Neuronal stem cell (in vitro differentiated cells): ENCODE measurements at regions not wholly inside any gene's neighbourhood (a gene's known extent, or its start where the extent isn't known, plus 50 kb on each side); places are given as distances from the start of the nearest gene placed in this dataset.

Experiments used
- DNase-seq: peaks from one replicate; pipeline ENCODE4 v3.0.0-alpha.2; 2013; ENCODE audit warnings: low spot score
- H2AFZ ChIP-seq: one replicate; pipeline ENCODE4 v1.6.1; 2013; ENCODE audit warnings: mild to moderate bottlenecking, low read length, inconsistent platforms
- H2AK5ac ChIP-seq: 2 replicates; pipeline ENCODE4 v1.6.1; 2013; ENCODE audit warnings: low read depth, mild to moderate bottlenecking, inconsistent platforms, low read length, moderate library complexity, mixed read lengths
- H2BK120ac ChIP-seq: 2 replicates; pipeline ENCODE4 v1.6.1; 2013; ENCODE audit warnings: low read depth, mild to moderate bottlenecking, inconsistent platforms, low read length, moderate library complexity, mixed read lengths
- H2BK12ac ChIP-seq: one replicate; pipeline ENCODE4 v1.6.1; 2013; ENCODE audit warnings: low read length, inconsistent platforms
- H2BK15ac ChIP-seq: 2 replicates; pipeline ENCODE4 v1.6.1; 2013; ENCODE audit warnings: mild to moderate bottlenecking, low read length, inconsistent platforms, mixed read lengths
- H2BK5ac ChIP-seq: one replicate; pipeline ENCODE4 v1.6.1; 2013; ENCODE audit warnings: inconsistent platforms, mild to moderate bottlenecking, low read length, moderate library complexity
- H3K14ac ChIP-seq: one replicate; pipeline ENCODE4 v1.6.1; 2013; ENCODE audit warnings: low read length, inconsistent platforms
- H3K18ac ChIP-seq: 2 replicates; pipeline ENCODE4 v1.6.1; 2013; ENCODE audit warnings: low read length, inconsistent platforms
- H3K23ac ChIP-seq: 2 replicates; pipeline ENCODE4 v1.6.1; 2013; ENCODE audit warnings: low read depth, mild to moderate bottlenecking, mixed read lengths, low read length, inconsistent platforms; ENCODE audit not compliant: poor library complexity
- H3K27ac ChIP-seq: replicated peaks from 3 replicates; pipeline ENCODE4 v1.5.1; 2013; ENCODE audit warnings: low read length, inconsistent platforms
- H3K27me3 ChIP-seq, 3 experiments: 2 replicates each; pipeline ENCODE4 v1.6.1; 2013; ENCODE audit warnings: low read length in 3 of 3, mild to moderate bottlenecking in 2 of 3, inconsistent platforms in 1 of 3, low read depth in 1 of 3, mixed read lengths in 1 of 3, moderate library complexity in 1 of 3; ENCODE audit not compliant: control insufficient read depth in 3 of 3, insufficient read depth in 3 of 3
- H3K36me3 ChIP-seq, 2 donors: replicated peaks in 1 of 2; 2 replicates each; pipeline ENCODE4 v1.6.1; 2013; ENCODE audit warnings: low read length in 2 of 2; ENCODE audit not compliant: control insufficient read depth in 2 of 2, insufficient read depth in 2 of 2
- H3K4ac ChIP-seq: 2 replicates; pipeline ENCODE4 v1.6.1; 2013; ENCODE audit warnings: inconsistent platforms, mild to moderate bottlenecking, low read length, moderate library complexity
- H3K4me1 ChIP-seq, 2 donors: 1 replicate in 1 of 2; 2 replicates in 1 of 2; pipeline ENCODE4 v1.6.1; 2013; ENCODE audit warnings: low read length in 2 of 2, low read depth in 1 of 2; ENCODE audit not compliant: control insufficient read depth in 2 of 2, insufficient read depth in 1 of 2
- H3K4me2 ChIP-seq: one replicate; pipeline ENCODE4 v1.6.1; 2013; ENCODE audit warnings: mild to moderate bottlenecking, low read length, inconsistent platforms; ENCODE audit not compliant: insufficient read depth, poor library complexity, severe bottlenecking
- H3K4me3 ChIP-seq, 2 donors: 2 replicates each; pipeline ENCODE4 v1.5.1; 2013; ENCODE audit warnings: low read length in 2 of 2, mild to moderate bottlenecking in 2 of 2, inconsistent platforms in 1 of 2, moderate library complexity in 1 of 2
- H3K79me1 ChIP-seq: one replicate; pipeline ENCODE4 v1.6.1; 2013; ENCODE audit warnings: low read depth, mild to moderate bottlenecking, inconsistent platforms, low read length, moderate library complexity
- H3K9ac ChIP-seq: one replicate; pipeline ENCODE4 v1.6.1; 2013; ENCODE audit warnings: mild to moderate bottlenecking, low read depth, low read length, inconsistent platforms; ENCODE audit not compliant: poor library complexity
- H3K9me3 ChIP-seq, 2 donors: replicated peaks in 1 of 2; 2 replicates each; pipeline versions ENCODE3 to v1.6.1; 2013; ENCODE audit warnings: low read length in 2 of 2, mild to moderate bottlenecking in 2 of 2, inconsistent platforms in 1 of 2, low read depth in 1 of 2, mixed read lengths in 1 of 2, moderate library complexity in 1 of 2; ENCODE audit not compliant: control insufficient read depth in 2 of 2, insufficient read depth in 1 of 2
- H4K8ac ChIP-seq: one replicate; pipeline ENCODE4 v1.6.1; 2013; ENCODE audit warnings: low read depth, mild to moderate bottlenecking, inconsistent platforms, low read length, moderate library complexity
- H4K91ac ChIP-seq: one replicate; pipeline ENCODE4 v1.6.1; 2013; ENCODE audit warnings: low read length, low read depth, mild to moderate bottlenecking, inconsistent platforms; ENCODE audit not compliant: poor library complexity
- WGBS, 2 donors: extraction: QIAGEN DNeasy Blood & Tissue Kit; methylation state at CpG; one replicate each; pipeline ENCODE4 v1.1.7; 2013; ENCODE audit warnings: missing lambda C conversion rate in 2 of 2, mixed read lengths in 1 of 2; ENCODE audit not compliant: insufficient read length in 2 of 2, insufficient replicate concordance in 1 of 2; ENCODE audit errors: extremely low coverage in 2 of 2; 5-methylcytosine and 5-hydroxymethylcytosine counted together

DNA sequence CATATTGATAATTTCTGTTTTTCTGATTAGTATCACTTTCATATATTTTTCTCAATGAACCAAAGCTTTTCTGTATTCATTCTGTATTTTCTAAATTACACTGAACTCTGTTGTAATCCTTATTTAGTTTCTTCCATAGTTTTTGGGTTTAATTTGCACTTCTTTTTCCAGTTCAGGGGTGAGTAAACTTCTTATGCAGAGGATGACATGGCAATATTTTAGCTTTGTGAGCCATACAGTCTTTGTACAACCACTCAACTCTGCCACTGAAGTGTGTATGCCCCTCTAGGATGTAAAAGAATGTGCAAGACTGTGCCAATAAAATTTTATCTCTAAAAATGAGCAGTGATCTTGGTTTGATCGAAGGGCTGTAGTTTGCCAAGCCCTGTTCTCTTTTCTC, 239.0 kb upstream of the CITED2 start:
- Histone ChIP-seq H2BK15ac (no peak overlapping the region), H3K18ac (no peak overlapping the region), H3K79me1 (peaks cover 2% of the 10 kb centered on the region), H2AFZ (no peak overlapping the region), H3K4me1 (peaks cover 0 to under 1% of the 10 kb centered on the region in 2 donors), H3K9ac (no peak overlapping the region), H3K9me3 (no peaks in the 10 kb centered on the region), H2BK5ac (no peak overlapping the region), H2AK5ac (no peak overlapping the region), H3K27me3 (no peaks in the 10 kb centered on the region), H4K8ac (no peak overlapping the region), H3K14ac (no peak overlapping the region), H3K23ac (no peak overlapping the region), H3K4me3 (no peak overlapping the region), H3K4me2 (no peak overlapping the region), H3K36me3 (no peaks in the 10 kb centered on the region), H4K91ac (no peak overlapping the region), H3K27ac (no peak overlapping the region), H3K4ac (no peak overlapping the region), H2BK12ac (no peak overlapping the region), H2BK120ac (no peak overlapping the region)
- WGBS, 2 donors = no CpG with 5 or more reads among the region's 1 CpG
- DNase-seq = no peak

GRCh38 chr6:139612135-139612465, 237.7 kb upstream of the CITED2 start:
- no peak overlapping the region for H3K4ac ChIP-seq
- no peak overlapping the region for H3K18ac ChIP-seq
- no peak overlapping the region for H3K23ac ChIP-seq
- no peaks in the 10 kb centered on the region for H3K27me3 ChIP-seq
- H3K4me1 ChIP-seq = peaks cover 6 to 10% of the 10 kb centered on the region in 2 donors
- H2AFZ ChIP-seq = peak overlapping the region; percentile 4
- no peak overlapping the region for H3K27ac ChIP-seq
- H4K91ac ChIP-seq = no peak overlapping the region
- H4K8ac ChIP-seq = no peak overlapping the region
- H2BK12ac ChIP-seq = no peak overlapping the region
- DNase-seq = no peak
- peaks cover 2% of the 10 kb centered on the region for H3K79me1 ChIP-seq
- no peak overlapping the region for H3K9ac ChIP-seq
- H2BK120ac ChIP-seq = no peak overlapping the region
- H2BK5ac ChIP-seq = no peak overlapping the region
- H2BK15ac ChIP-seq = no peak overlapping the region
- H3K4me2 ChIP-seq = no peak overlapping the region
- no peak overlapping the region for H2AK5ac ChIP-seq
- no peak overlapping the region for H3K4me3 ChIP-seq
- no peaks in the 10 kb centered on the region for H3K36me3 ChIP-seq
- H3K9me3 ChIP-seq = no peaks in the 10 kb centered on the region
- no peak overlapping the region for H3K14ac ChIP-seq

GRCh38 chr6:139611327-139612134, 237.1 kb upstream of the CITED2 start:
- Histone ChIP-seq H2BK15ac (no peak overlapping the region), H4K91ac (no peak overlapping the region), H3K14ac (no peak overlapping the region), H3K36me3 (no peaks in the 10 kb centered on the region), H3K4me1 (peaks cover 6 to 11% of the 10 kb centered on the region in 2 donors), H3K9ac (no peak overlapping the region), H3K27me3 (no peaks in the 10 kb centered on the region), H3K23ac (no peak overlapping the region), H3K4me3 (no peak overlapping the region), H2BK120ac (no peak overlapping the region), H2AFZ (peak overlapping the region; percentile 4), H3K79me1 (peaks cover 2% of the 10 kb centered on the region), H2AK5ac (no peak overlapping the region), H2BK5ac (no peak overlapping the region), H3K27ac (no peak overlapping the region), H3K4me2 (no peak overlapping the region), H3K4ac (no peak overlapping the region), H2BK12ac (no peak overlapping the region), H3K9me3 (no peaks in the 10 kb centered on the region), H3K18ac (no peak overlapping the region), H4K8ac (no peak overlapping the region)
- no peak for DNase-seq
- WGBS, 2 donors = no CpG with 5 or more reads among the region's 8 CpGs

GRCh38 chr6:139608466-139609261, 234.2 kb upstream of the CITED2 start:
- Histone ChIP-seq H3K9me3 (peaks cover 0 to 2% of the 10 kb centered on the region in 2 donors), H2AFZ (no peak overlapping the region), H3K79me1 (no peaks in the 10 kb centered on the region), H3K27ac (no peak overlapping the region), H2BK120ac (no peak overlapping the region), H3K27me3 (no peaks in the 10 kb centered on the region), H3K4me2 (no peak overlapping the region), H3K18ac (no peak overlapping the region), H2AK5ac (no peak overlapping the region), H4K8ac (no peak overlapping the region), H3K9ac (no peak overlapping the region), H2BK12ac (no peak overlapping the region), H3K4me1 (peaks cover 6 to 11% of the 10 kb centered on the region in 2 donors), H2BK15ac (no peak overlapping the region), H3K4ac (no peak overlapping the region), H3K4me3 (no peak overlapping the region), H3K23ac (no peak overlapping the region), H2BK5ac (no peak overlapping the region), H4K91ac (no peak overlapping the region), H3K14ac (no peak overlapping the region), H3K36me3 (no peaks in the 10 kb centered on the region)
- WGBS, 2 donors = no CpG with 5 or more reads among the region's 3 CpGs
- DNase-seq = no peak
